GM12865 (cell line): ENCODE measurements at regions not wholly inside any gene's neighbourhood (a gene's known extent, or its start where the extent isn't known, plus 50 kb on each side); places are given as distances from the start of the nearest gene placed in this dataset.

Experiments
- DNase-seq: peaks from one replicate; pipeline ENCODE4 v3.0.0; 2010; ENCODE audit warnings: low read depth
- H3K4me3 ChIP-seq: 2 replicates; pipeline ENCODE4 v1.5.1; 2011; ENCODE audit warnings: mild to moderate bottlenecking, low read depth, low read length, control low read depth
- CTCF ChIP-seq: IDR thresholded peaks from 2 replicates; pipeline ENCODE4 v1.5.1; 2011; ENCODE audit warnings: low read length, control low read depth, low read depth, inconsistent platforms; ENCODE audit not compliant: insufficient read depth; ENCODE audit errors: missing control alignments

GRCh38 chr2:239523147-239523953 is 122.5 kb upstream of the HDAC4 start:
- H3K4me3 ChIP-seq, result no peak overlapping the region
- no peak for DNase-seq
- TF ChIP-seq CTCF, result no peak

GRCh38 chr2:239522740-239523119 is 121.9 kb upstream of the HDAC4 start:
- no peak for DNase-seq
- no peak for TF ChIP-seq CTCF
- H3K4me3 ChIP-seq, result no peak overlapping the region

GRCh38 chr2:239522002-239522739 is 121.4 kb upstream of the HDAC4 start:
- TF ChIP-seq CTCF, result no peak
- DNase-seq, result no peak
- H3K4me3 ChIP-seq, result no peak overlapping the region

- no peak overlapping the region for H3K4me3 ChIP-seq
- TF ChIP-seq CTCF, result no peak
- DNase-seq, result no peak
These were observed 120.6 kb upstream of the HDAC4 start for GRCh38 chr2:239521518-239521815.

GRCh38 chr2:239520811-239521517 is 120.1 kb upstream of the HDAC4 start:
- no peak for DNase-seq
- no peak for TF ChIP-seq CTCF

GRCh38 chr2:239519921-239520585 is 119.2 kb upstream of the HDAC4 start:
- no peak for DNase-seq
- no peak overlapping the region for H3K4me3 ChIP-seq
- no peak for TF ChIP-seq CTCF

More at GRCh38 chr2:239520811-239521517, 120.1 kb upstream of the HDAC4 start:
- H3K4me3 ChIP-seq, result no peak overlapping the region
